HepG2 (cell line): ENCODE measurements at regions not wholly inside any gene's neighbourhood (a gene's known extent, or its start where the extent isn't known, plus 50 kb on each side); places are given as distances from the start of the nearest gene placed in this dataset.

Experiments
- ATAC-seq: fragments of 200-7000 bp; cut with Tn5 transposase; 3 replicates; pipeline ENCODE4 v1.9.1; 2020; ENCODE audit warnings: mild to moderate bottlenecking, moderate library complexity
- BruUV-seq: library from RNA; stranded (reverse); fragments of 400-500 nt; replicated peaks from 2 replicates; lab custom pipeline; 2021; lab: Mats Ljungman, UMichigan
- CTCF ChIA-PET: fragments of 300-600 bp; formaldehyde crosslinking; extraction: SDS; loops from one replicate; lab custom pipeline; 2021; ENCODE audit warnings: low total read pairs, inconsistent platforms, low intra/inter-chr PET ratio; lab: Yijun Ruan, JAX
- POLR2A ChIA-PET: fragments of 350-600 bp; sonication (Branson Sonifier 250); formaldehyde crosslinking; loops from one replicate; lab custom pipeline; 2020; ENCODE audit warnings: antibody characterized with exemption, inconsistent platforms; lab: Yijun Ruan, JAX
- DNase-seq: peaks from one replicate; pipeline ENCODE4 v3.0.0-alpha.2; 2015; ENCODE audit warnings: low spot score
- FAIRE-seq: peaks from 3 replicates; lab custom pipeline; 2011; peaks lifted over from hg19 to GRCh38; lab: Jason Lieb, UNC
- H2AFZ ChIP-seq: one replicate; pipeline ENCODE4 v1.6.1; 2011; ENCODE audit warnings: low read length, inconsistent platforms
- H3K27ac ChIP-seq: fragments of 300-600 bp; 3 replicates; pipeline ENCODE4 v1.8.0; 2011; ENCODE audit warnings: mixed run types, mild to moderate bottlenecking, mixed read lengths, low read length, inconsistent platforms; ENCODE audit not compliant: insufficient read depth; ENCODE audit errors: extremely low read length
- H3K27me3 ChIP-seq, 2 experiments: fragments of 200-600 bp in 1 of 2; 2 replicates in 1 of 2; 3 replicates in 1 of 2; pipeline versions ENCODE4 v1.6.0 to v1.8.0; 2011; ENCODE audit warnings: low read length in 2 of 2, mild to moderate bottlenecking in 2 of 2, moderate library complexity in 2 of 2, inconsistent platforms in 1 of 2; ENCODE audit not compliant: insufficient read depth in 2 of 2, control insufficient read depth in 1 of 2
- H3K36me3 ChIP-seq, 2 experiments: fragments of 200-600 bp in 1 of 2; replicated peaks in 1 of 2; 2 replicates in 1 of 2; 3 replicates in 1 of 2; pipeline versions ENCODE4 v1.5.1 to v1.8.0; 2011; ENCODE audit warnings: low read length in 2 of 2, inconsistent platforms in 1 of 2; ENCODE audit not compliant: insufficient read depth in 2 of 2, control insufficient read depth in 1 of 2
- H3K4me1 ChIP-seq: 2 replicates; pipeline ENCODE4 v1.5.1; 2012; ENCODE audit warnings: low read length, inconsistent platforms; ENCODE audit not compliant: insufficient read depth
- H3K4me2 ChIP-seq: 2 replicates; pipeline ENCODE4 v1.6.0; 2011; ENCODE audit warnings: low read depth, low read length, inconsistent platforms
- H3K4me3 ChIP-seq, 3 experiments: fragments of 200-600 bp in 1 of 3; sonication (generic), shearing (Covaris generic) in 1 of 3; replicated peaks in 1 of 3; 2 replicates each; pipeline ENCODE4 v1.5.1; 2011 to 2016; ENCODE audit warnings: low read length in 3 of 3, inconsistent platforms in 2 of 3, low read depth in 2 of 3, mild to moderate bottlenecking in 2 of 3, control low read depth in 1 of 3, mixed read lengths in 1 of 3; ENCODE audit not compliant: insufficient read depth in 1 of 3
- H3K79me2 ChIP-seq: one replicate; pipeline ENCODE4 v1.6.1; 2011; ENCODE audit warnings: low read length, inconsistent platforms; ENCODE audit not compliant: insufficient read depth
- H3K9ac ChIP-seq: 2 replicates; pipeline ENCODE4 v1.6.0; 2011; ENCODE audit warnings: mild to moderate bottlenecking, low read depth, low read length, inconsistent platforms; ENCODE audit not compliant: insufficient read depth
- H3K9me3 ChIP-seq: 2 replicates; pipeline ENCODE4 v1.5.1; 2012; ENCODE audit warnings: mild to moderate bottlenecking, low read length
- H4K20me1 ChIP-seq: 2 replicates; pipeline ENCODE4 v1.6.0; 2011; ENCODE audit warnings: inconsistent platforms, mild to moderate bottlenecking, low read length, moderate library complexity; ENCODE audit not compliant: insufficient read depth
- EHMT2 ChIP-seq: fragments of 200-600 bp; sonication (generic); IDR thresholded peaks from 2 replicates; pipeline ENCODE4 v1.7.0; 2017; ENCODE audit warnings: antibody characterized with exemption, low read depth, low read length, borderline replicate concordance
- FOSL1 ChIP-seq: sonication (generic); formaldehyde crosslinking; IDR thresholded peaks from 2 replicates; pipeline ENCODE4 v1.9.0; 2021; ENCODE audit warnings: missing genetic modification reagents, borderline replicate concordance
- KMT2A ChIP-seq: sonication (generic); formaldehyde crosslinking; IDR thresholded peaks from 2 replicates; pipeline ENCODE4 v1.4.0; 2020; ENCODE audit warnings: missing genetic modification reagents
- MBD4 ChIP-seq: IDR thresholded peaks from 2 replicates; pipeline ENCODE4 v1.6.1; 2012; ENCODE audit warnings: low read length, inconsistent platforms, borderline replicate concordance
- NR0B2 ChIP-seq: sonication (generic); formaldehyde crosslinking; IDR thresholded peaks from 2 replicates; pipeline ENCODE4 v1.4.0; 2020; ENCODE audit warnings: mild to moderate bottlenecking, missing genetic modification reagents
- NR1H2 ChIP-seq: sonication (generic); formaldehyde crosslinking; IDR thresholded peaks from 2 replicates; pipeline ENCODE4 v1.8.1; 2022; ENCODE audit warnings: low read depth, missing genetic modification reagents, borderline replicate concordance
- PAX8 ChIP-seq: sonication (generic); formaldehyde crosslinking; IDR thresholded peaks from 2 replicates; pipeline ENCODE4 v1.8.0; 2022; ENCODE audit warnings: mild to moderate bottlenecking, missing genetic modification reagents, borderline replicate concordance
- SALL1 ChIP-seq: sonication (generic); formaldehyde crosslinking; IDR thresholded peaks from 2 replicates; pipeline ENCODE4 v1.8.0; 2022; ENCODE audit warnings: mild to moderate bottlenecking, missing genetic modification reagents
- SALL2 ChIP-seq: sonication (generic); formaldehyde crosslinking; IDR thresholded peaks from 2 replicates; pipeline ENCODE4 v1.8.1; 2023; ENCODE audit warnings: mild to moderate bottlenecking, missing genetic modification reagents, inconsistent platforms
- TOE1 ChIP-seq: sonication (generic); formaldehyde crosslinking; IDR thresholded peaks from 2 replicates; pipeline ENCODE4 v1.4.0; 2020; ENCODE audit warnings: mild to moderate bottlenecking, missing genetic modification reagents
- ZBTB40 ChIP-seq, 2 experiments: fragments of 450-650 bp in 1 of 2; sonication (generic) in 1 of 2; formaldehyde crosslinking in 1 of 2; IDR thresholded peaks; 2 replicates each; pipeline versions ENCODE4 v1.6.1 to v1.8.0; 2016 to 2022; ENCODE audit warnings: antibody characterized with exemption in 1 of 2, mild to moderate bottlenecking in 1 of 2, missing genetic modification reagents in 1 of 2
- ZNF354B ChIP-seq: sonication (generic); formaldehyde crosslinking; IDR thresholded peaks from 2 replicates; pipeline ENCODE4 v1.8.0; 2022; ENCODE audit warnings: mild to moderate bottlenecking, missing genetic modification reagents
- ZNF441 ChIP-seq: sonication (generic); formaldehyde crosslinking; IDR thresholded peaks from 2 replicates; pipeline ENCODE4 v1.7.0; 2021; ENCODE audit warnings: missing genetic modification reagents, borderline replicate concordance
- ZNF468 ChIP-seq: sonication (generic); formaldehyde crosslinking; IDR thresholded peaks from 2 replicates; pipeline ENCODE4 v1.8.0; 2022; ENCODE audit warnings: mild to moderate bottlenecking, moderate library complexity, missing genetic modification reagents
- ZNF546 ChIP-seq: sonication (generic); formaldehyde crosslinking; conservative IDR thresholded peaks from 2 replicates; pipeline ENCODE4 v1.8.1; 2023; ENCODE audit warnings: mild to moderate bottlenecking, missing genetic modification reagents
- ZNF563 ChIP-seq: sonication (generic); formaldehyde crosslinking; IDR thresholded peaks from 2 replicates; pipeline ENCODE4 v1.8.0; 2022; ENCODE audit warnings: mild to moderate bottlenecking, moderate library complexity, missing genetic modification reagents
- WGBS: methylation state at CpG from one replicate; pipeline ENCODE4 v1.1.6; 2017; ENCODE audit warnings: low lambda C conversion rate; 5-methylcytosine and 5-hydroxymethylcytosine counted together
- in situ Hi-C: cut with HindIII; loops from 2 replicates; pipeline ENCODE4 v1.10.0; 2017; ENCODE audit warnings: low pct_unique_long_range_greater_than_20kb; ENCODE audit not compliant: extremely low pct_ligation_motif_present
- intact Hi-C: fragments of 100-400 bp; cut with micrococcal nuclease; formaldehyde crosslinking; loops from one replicate; pipeline ENCODE4 v1.10.0; 2022; ENCODE audit not compliant: unreplicated experiment

GRCh38 chr1:58075188-58075578 lies 471.3 kb downstream of the OMA1 start (continued):
- TF ChIP-seq KMT2A (CRISPR knock-in tag), result no peak
- TF ChIP-seq TOE1 (CRISPR knock-in tag), result no peak
- TF ChIP-seq ZNF468 (CRISPR knock-in tag), result no peak
- TF ChIP-seq NR1H2 (CRISPR knock-in tag), result no peak
- no peak for TF ChIP-seq PAX8 (CRISPR knock-in tag)
- no peak for TF ChIP-seq ZNF354B (CRISPR knock-in tag)
- TF ChIP-seq EHMT2, result no peak

GRCh38 chr1:58072450-58072849 lies 474.1 kb downstream of the OMA1 start:
- DNase-seq, result no peak
- no peak overlapping the region for H3K27ac ChIP-seq
- H4K20me1 ChIP-seq, result no peaks in the 10 kb centered on the region
- FAIRE-seq, result no peak
- in situ Hi-C loops, result no loop called here
- intact Hi-C loops, result no loop called here
- H3K36me3 ChIP-seq, result no peaks in the 10 kb centered on the region
- no peak overlapping the region for H2AFZ ChIP-seq
- WGBS, result 38% methylated on average over 4 of the region's 4 CpGs
- H3K27me3 ChIP-seq, result no peaks in the 10 kb centered on the region; a peak in 1 of 5 replicates
- no peaks in the 10 kb centered on the region for H3K79me2 ChIP-seq
- no TSS peak for BruUV-seq
- no peak overlapping the region for H3K9ac ChIP-seq
- ATAC-seq, result no peak
- CTCF ChIA-PET, result no interaction called here
- POLR2A ChIA-PET, result no interaction called here
- no peak overlapping the region for H3K4me2 ChIP-seq
- no peaks in the 10 kb centered on the region for H3K9me3 ChIP-seq
- H3K4me1 ChIP-seq, result no peaks in the 10 kb centered on the region
- no peak overlapping the region for H3K4me3 ChIP-seq
- TF ChIP-seq SALL1, result no peak
- no peak for TF ChIP-seq FOSL1 (CRISPR knock-in tag)
- no peak for TF ChIP-seq MBD4
- TF ChIP-seq ZNF441, result no peak
- TF ChIP-seq ZNF563 (CRISPR knock-in tag), result no peak
- no peak for TF ChIP-seq ZBTB40 (IDR thresholded peaks at IDR 0.05)
- TF ChIP-seq ZBTB40 (CRISPR knock-in tag; IDR thresholded peaks at IDR 0.05), result no peak
- TF ChIP-seq ZNF546 (CRISPR knock-in tag), result no peak
- no peak for TF ChIP-seq SALL2 (CRISPR knock-in tag)
- TF ChIP-seq NR0B2 (CRISPR knock-in tag), result no peak
